ENCODE measurements at regions not wholly inside any gene's neighbourhood (a gene's known extent, or its start where the extent isn't known, plus 50 kb on each side); places are given as distances from the start of the nearest gene placed in this dataset.

DNA sequence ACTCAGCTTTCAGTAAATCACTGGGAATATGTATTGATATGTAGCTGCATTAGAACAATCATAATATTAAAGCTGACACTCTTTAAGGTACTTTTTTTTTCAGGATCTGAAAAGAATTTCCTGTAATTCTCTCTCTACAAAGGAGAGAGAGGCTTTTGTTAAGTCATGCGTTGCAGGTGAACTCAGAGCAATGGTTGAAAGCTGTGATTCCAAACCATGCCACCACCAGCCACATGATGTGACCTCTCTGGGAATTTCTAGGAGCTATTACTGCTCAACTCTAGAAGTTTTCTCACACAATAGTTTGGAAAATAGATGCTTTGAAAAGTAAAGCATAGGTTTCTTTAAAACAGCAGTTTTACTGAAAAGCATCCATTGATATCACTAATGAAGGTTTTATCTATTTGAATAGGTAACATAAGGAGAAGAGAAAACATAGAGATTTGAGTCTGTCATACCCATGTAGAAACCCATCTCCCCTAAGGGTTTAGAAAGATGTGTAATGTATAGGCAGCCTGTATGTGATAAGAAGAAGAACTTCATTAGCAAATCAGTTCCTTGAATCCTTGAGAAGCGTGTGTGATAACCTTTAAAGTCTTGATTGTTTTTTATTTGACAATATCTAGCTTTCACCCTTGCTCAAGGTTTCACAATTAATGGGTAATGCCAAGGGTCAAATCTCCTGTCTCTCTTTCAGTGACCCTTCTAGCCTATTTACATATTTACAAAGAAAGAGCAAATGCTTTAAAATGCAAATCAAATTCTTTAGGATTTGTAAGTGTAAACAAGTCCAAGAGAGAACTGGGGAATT, 161.0 kb upstream of the ANKRD50 start:
- Histone ChIP-seq H3K27ac (ENCODE audit: low read depth in 1 of 2, low read length in 2 of 2) (no peak overlapping the region), H3K79me2 (ENCODE audit: insufficient read depth, low read length) (no peaks in the 10 kb centered on the region), H3K4me2 (replicated peaks; ENCODE audit: extremely low read depth, low read length, poor library complexity, severe bottlenecking) (no peak overlapping the region), H2AFZ (ENCODE audit: insufficient read depth, low read depth, low read length, poor library complexity, severe bottlenecking) (no peak overlapping the region), H3K4me1 (ENCODE audit: control insufficient read depth in 1 of 2, insufficient read depth in 2 of 2, low read length in 2 of 2) (no peaks in the 10 kb centered on the region), H3K36me3 (replicated peaks in 1 of 2; ENCODE audit: control insufficient read depth in 1 of 2, insufficient read depth in 2 of 2, low read length in 2 of 2) (no peaks in the 10 kb centered on the region), H3K9me3 (replicated peaks in 1 of 2; ENCODE audit: control insufficient read depth in 1 of 2, insufficient read depth in 1 of 2, low read length in 2 of 2) (peaks cover 13 to 15% of the 10 kb centered on the region in 2 donors), H3K9ac (ENCODE audit: insufficient read depth, low read length, poor library complexity, severe bottlenecking) (no peak overlapping the region), H4K20me1 (ENCODE audit: insufficient read depth, low read length) (no peaks in the 10 kb centered on the region), H3K4me3 (replicated peaks in 1 of 3; ENCODE audit: low read depth in 2 of 3, low read length in 3 of 3) (no peak overlapping the region), H3K27me3 (ENCODE audit: control insufficient read depth in 2 of 2, insufficient read depth in 2 of 2, low read length in 2 of 2) (no peaks in the 10 kb centered on the region)
- Mint-ChIP-seq H3K27me3 (ENCODE audit: low read depth in 3 of 3) (peaks cover 0 to 2% (median 0%) of the 10 kb centered on the region in 3 donors), H3K9me3 (peaks cover 12 to 30% (median 16%) of the 10 kb centered on the region in 7 donors), H3K4me1 (no peaks in the 10 kb centered on the region), H3K27ac (no peak overlapping the region), H3K36me3 (no peaks in the 10 kb centered on the region), H3K4me3 (no peak overlapping the region)
- no peak for DNase-seq
- no CpG with 5 or more reads among the region's 2 CpGs for WGBS (ENCODE audit: insufficient coverage)
- intact Hi-C loops (cut with micrococcal nuclease) = no loop called here
- no peak for TF ChIP-seq CTCF (IDR thresholded peaks at IDR 0.05)

DNA sequence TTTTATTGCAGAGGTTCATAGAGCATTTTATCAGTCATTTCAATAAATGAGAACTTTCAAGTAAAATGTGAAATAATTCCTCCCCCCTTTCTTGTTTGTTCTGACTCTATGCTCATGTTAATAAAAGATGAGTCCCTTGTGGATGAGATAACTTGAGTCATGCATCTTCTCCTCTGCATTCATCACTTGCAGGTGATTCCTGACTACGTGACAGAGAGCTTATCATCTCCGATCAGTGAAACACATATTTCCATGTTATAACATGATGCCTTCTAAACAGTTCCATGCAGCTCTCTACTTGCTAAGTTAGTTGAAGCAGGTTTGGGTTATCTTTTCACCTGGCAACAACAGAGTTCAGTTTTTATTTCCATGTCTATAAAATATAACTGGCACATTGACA, 160.1 kb upstream of the ANKRD50 start:
- no peaks in the 10 kb centered on the region for H3K4me1 Mint-ChIP-seq
- WGBS (ENCODE audit: insufficient coverage) = no CpG with 5 or more reads among the region's 2 CpGs
- peaks cover 12 to 28% (median 16%) of the 10 kb centered on the region in 7 donors for H3K9me3 Mint-ChIP-seq

More for the DNA sequence above, 160.1 kb upstream of the ANKRD50 start:
- peaks cover 13 to 15% of the 10 kb centered on the region in 2 donors for H3K9me3 ChIP-seq (replicated peaks in 1 of 2; ENCODE audit: control insufficient read depth in 1 of 2, insufficient read depth in 1 of 2, low read length in 2 of 2)
- intact Hi-C loops (cut with micrococcal nuclease) = no loop called here
- H3K4me1 ChIP-seq (ENCODE audit: control insufficient read depth in 1 of 2, insufficient read depth in 2 of 2, low read length in 2 of 2) = no peaks in the 10 kb centered on the region
- H3K79me2 ChIP-seq (ENCODE audit: insufficient read depth, low read length) = no peaks in the 10 kb centered on the region
- H2AFZ ChIP-seq (ENCODE audit: insufficient read depth, low read depth, low read length, poor library complexity, severe bottlenecking) = no peak overlapping the region
- no peaks in the 10 kb centered on the region for H3K27me3 ChIP-seq (ENCODE audit: control insufficient read depth in 2 of 2, insufficient read depth in 2 of 2, low read length in 2 of 2)
- H3K4me3 ChIP-seq (replicated peaks in 1 of 3; ENCODE audit: low read depth in 2 of 3, low read length in 3 of 3) = no peak overlapping the region
- no peak for DNase-seq
- H3K4me2 ChIP-seq (replicated peaks; ENCODE audit: extremely low read depth, low read length, poor library complexity, severe bottlenecking) = no peak overlapping the region
- H3K9ac ChIP-seq (ENCODE audit: insufficient read depth, low read length, poor library complexity, severe bottlenecking) = no peak overlapping the region
- no peak overlapping the region for H3K4me3 Mint-ChIP-seq
- H3K36me3 ChIP-seq (replicated peaks in 1 of 2; ENCODE audit: control insufficient read depth in 1 of 2, insufficient read depth in 2 of 2, low read length in 2 of 2) = no peaks in the 10 kb centered on the region
- no peak for TF ChIP-seq CTCF (IDR thresholded peaks at IDR 0.05)
- no peak overlapping the region for H3K27ac ChIP-seq (ENCODE audit: low read depth in 1 of 2, low read length in 2 of 2)
- H4K20me1 ChIP-seq (ENCODE audit: insufficient read depth, low read length) = no peaks in the 10 kb centered on the region
- H3K36me3 Mint-ChIP-seq = no peaks in the 10 kb centered on the region
- H3K27me3 Mint-ChIP-seq (ENCODE audit: low read depth in 3 of 3) = peaks cover 0 to 2% (median 0%) of the 10 kb centered on the region in 3 donors
- no peak overlapping the region for H3K27ac Mint-ChIP-seq
